ENCODE measurements at regions not wholly inside any gene's neighbourhood (a gene's known extent, or its start where the extent isn't known, plus 50 kb on each side); places are given as distances from the start of the nearest gene placed in this dataset.

DNA sequence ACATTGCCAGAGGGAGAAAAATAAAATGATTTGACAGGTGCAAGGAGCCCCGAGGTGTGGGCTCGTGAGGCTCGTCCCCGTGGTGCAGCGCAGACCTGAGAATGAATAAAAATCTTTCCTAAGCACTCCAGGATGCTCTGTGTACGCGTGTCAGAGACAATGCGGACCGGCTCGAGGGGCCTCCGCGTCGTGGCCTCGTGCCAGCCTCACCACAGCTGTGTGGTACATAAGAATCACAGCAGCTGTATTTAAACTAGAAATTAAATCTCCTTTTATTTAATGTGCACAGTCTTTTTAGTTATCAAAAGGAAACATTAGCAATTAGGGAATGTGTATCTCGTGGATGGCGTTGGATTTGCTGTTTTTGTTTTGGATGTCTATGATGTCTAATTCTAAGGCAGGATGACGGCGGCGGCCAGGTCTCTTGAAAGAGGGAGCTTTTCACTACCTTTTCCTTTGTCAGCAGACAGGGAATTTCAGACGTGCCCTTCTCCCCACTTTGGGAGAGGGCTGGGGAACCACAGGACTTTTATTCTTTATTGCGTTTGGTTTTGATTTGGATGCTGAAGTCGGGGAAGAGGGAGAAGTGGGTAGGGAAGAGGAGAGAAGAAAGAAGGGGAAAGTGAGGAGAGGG lies 365.3 kb upstream of the SHH start:
- TF ChIP-seq, protein P1, sequence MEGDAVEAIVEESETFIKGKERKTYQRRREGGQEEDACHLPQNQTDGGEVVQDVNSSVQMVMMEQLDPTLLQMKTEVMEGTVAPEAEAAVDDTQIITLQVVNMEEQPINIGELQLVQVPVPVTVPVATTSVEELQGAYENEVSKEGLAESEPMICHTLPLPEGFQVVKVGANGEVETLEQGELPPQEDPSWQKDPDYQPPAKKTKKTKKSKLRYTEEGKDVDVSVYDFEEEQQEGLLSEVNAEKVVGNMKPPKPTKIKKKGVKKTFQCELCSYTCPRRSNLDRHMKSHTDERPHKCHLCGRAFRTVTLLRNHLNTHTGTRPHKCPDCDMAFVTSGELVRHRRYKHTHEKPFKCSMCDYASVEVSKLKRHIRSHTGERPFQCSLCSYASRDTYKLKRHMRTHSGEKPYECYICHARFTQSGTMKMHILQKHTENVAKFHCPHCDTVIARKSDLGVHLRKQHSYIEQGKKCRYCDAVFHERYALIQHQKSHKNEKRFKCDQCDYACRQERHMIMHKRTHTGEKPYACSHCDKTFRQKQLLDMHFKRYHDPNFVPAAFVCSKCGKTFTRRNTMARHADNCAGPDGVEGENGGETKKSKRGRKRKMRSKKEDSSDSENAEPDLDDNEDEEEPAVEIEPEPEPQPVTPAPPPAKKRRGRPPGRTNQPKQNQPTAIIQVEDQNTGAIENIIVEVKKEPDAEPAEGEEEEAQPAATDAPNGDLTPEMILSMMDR (IDR thresholded peaks at IDR 0.05), result no peak
- TF ChIP-seq POLR2A (IDR thresholded peaks at IDR 0.05; ENCODE audit: low read length), result no peak
- no peak for TF ChIP-seq MAFK (IDR thresholded peaks at IDR 0.05; ENCODE audit: partially characterized antibody)
- TF ChIP-seq ZFP36 (IDR thresholded peaks at IDR 0.05; ENCODE audit: borderline replicate concordance, partially characterized antibody), result no peak
- no peak for TF ChIP-seq SREBF2 (IDR thresholded peaks at IDR 0.05)
- no peak for TF ChIP-seq RARB (CRISPR knock-in tag; IDR thresholded peaks at IDR 0.05)
- no peak for TF ChIP-seq NR3C1 (IDR thresholded peaks at IDR 0.05)
- TF ChIP-seq RAD21 (conservative IDR thresholded peaks at IDR 0.05 in 1 of 2, IDR thresholded peaks at IDR 0.05 in 1 of 2), result no peak
- no peak for TF ChIP-seq PBX3 (IDR thresholded peaks at IDR 0.05)
- TF ChIP-seq, protein P2, sequence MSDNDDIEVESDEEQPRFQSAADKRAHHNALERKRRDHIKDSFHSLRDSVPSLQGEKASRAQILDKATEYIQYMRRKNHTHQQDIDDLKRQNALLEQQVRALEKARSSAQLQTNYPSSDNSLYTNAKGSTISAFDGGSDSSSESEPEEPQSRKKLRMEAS (IDR thresholded peaks at IDR 0.05), result no peak
- TF ChIP-seq CEBPB (IDR thresholded peaks at IDR 0.05), result no peak
- TF ChIP-seq CHD4 (IDR thresholded peaks at IDR 0.05; ENCODE audit: borderline replicate concordance), result no peak
